Type B pancreatic cell (in vitro differentiated cells): ENCODE measurements at regions not wholly inside any gene's neighbourhood (a gene's known extent, or its start where the extent isn't known, plus 50 kb on each side); places are given as distances from the start of the nearest gene placed in this dataset.

ENCODE experiments used
- DNase-seq: peaks from one replicate; pipeline ENCODE4 v3.0.0; 2021; ENCODE audit warnings: mixed read lengths; ENCODE audit not compliant: unreplicated experiment; ENCODE audit errors: extremely low spot score
- H3K27ac Mint-ChIP-seq: 2 replicates; pipeline ENCODE4 v1.8.0; 2021; ENCODE audit warnings: mild to moderate bottlenecking, mixed read lengths
- H3K27me3 Mint-ChIP-seq: 2 replicates; pipeline ENCODE4 v1.8.0; 2021; ENCODE audit warnings: mixed read lengths
- H3K36me3 Mint-ChIP-seq: 2 replicates; pipeline ENCODE4 v1.8.0; 2021; ENCODE audit warnings: mixed read lengths
- H3K4me1 Mint-ChIP-seq: one replicate; pipeline ENCODE4 v1.8.0; 2021; ENCODE audit warnings: mixed read lengths; ENCODE audit not compliant: unreplicated experiment
- H3K4me3 Mint-ChIP-seq: 2 replicates; pipeline ENCODE4 v1.8.0; 2021; ENCODE audit warnings: mild to moderate bottlenecking, mixed read lengths
- H3K9me3 Mint-ChIP-seq: 2 replicates; pipeline ENCODE4 v1.8.0; 2021; ENCODE audit warnings: mixed read lengths
- CTCF ChIP-seq: fragments of 200-600 bp; sonication (generic); conservative IDR thresholded peaks from 2 replicates; pipeline ENCODE4 v1.5.0; 2021; ENCODE audit warnings: antibody characterized with exemption, mild to moderate bottlenecking

- DNase-seq = no peak
- Mint-ChIP-seq H3K36me3 (no peaks in the 10 kb centered on the region), H3K4me3 (no peak overlapping the region), H3K9me3 (peaks cover 4% of the 10 kb centered on the region), H3K27ac (no peak overlapping the region), H3K4me1 (peaks cover 4% of the 10 kb centered on the region), H3K27me3 (no peaks in the 10 kb centered on the region)
- no peak for TF ChIP-seq CTCF
Observed at GRCh38 chr16:64292953-64293352, 828.9 kb downstream of the CDH11 start.

- no peak for DNase-seq
- no peak overlapping the region for H3K27ac Mint-ChIP-seq
- H3K4me1 Mint-ChIP-seq = peaks cover 6% of the 10 kb centered on the region
- no peaks in the 10 kb centered on the region for H3K27me3 Mint-ChIP-seq
- no peak overlapping the region for H3K4me3 Mint-ChIP-seq
- H3K36me3 Mint-ChIP-seq = no peaks in the 10 kb centered on the region
- TF ChIP-seq CTCF = no peak
- H3K9me3 Mint-ChIP-seq = peaks cover 1% of the 10 kb centered on the region
Observed at GRCh38 chr16:64292161-64292560, 829.7 kb downstream of the CDH11 start.

- Mint-ChIP-seq H3K27ac (no peak overlapping the region), H3K36me3 (no peaks in the 10 kb centered on the region), H3K4me1 (peaks cover 6% of the 10 kb centered on the region), H3K27me3 (no peaks in the 10 kb centered on the region), H3K9me3 (no peaks in the 10 kb centered on the region), H3K4me3 (no peak overlapping the region)
- TF ChIP-seq CTCF = no peak
- DNase-seq = no peak
Observed at GRCh38 chr16:64290461-64290860, 831.4 kb downstream of the CDH11 start.

- Mint-ChIP-seq H3K36me3 (no peaks in the 10 kb centered on the region), H3K4me1 (peaks cover 6% of the 10 kb centered on the region), H3K4me3 (no peak overlapping the region), H3K27me3 (no peaks in the 10 kb centered on the region), H3K9me3 (no peaks in the 10 kb centered on the region), H3K27ac (no peak overlapping the region)
- TF ChIP-seq CTCF = no peak
- DNase-seq = no peak
Observed at GRCh38 chr16:64287655-64288528, 834.0 kb downstream of the CDH11 start.

GRCh38 chr16:64282181-64282580, 839.7 kb downstream of the CDH11 start:
- Mint-ChIP-seq H3K4me1 (no peaks in the 10 kb centered on the region), H3K27me3 (no peaks in the 10 kb centered on the region), H3K27ac (no peak overlapping the region), H3K9me3 (no peaks in the 10 kb centered on the region), H3K4me3 (no peak overlapping the region), H3K36me3 (no peaks in the 10 kb centered on the region)
- no peak for TF ChIP-seq CTCF
- DNase-seq = no peak
